H9 (cell line): ENCODE measurements at regions not wholly inside any gene's neighbourhood (a gene's known extent, or its start where the extent isn't known, plus 50 kb on each side); places are given as distances from the start of the nearest gene placed in this dataset.

Experiments used
- DNase-seq: peaks from one replicate; pipeline ENCODE4 v3.0.0-alpha.2; 2017
- H2AFZ ChIP-seq: one replicate; pipeline ENCODE4 v1.6.1; 2013; ENCODE audit warnings: mild to moderate bottlenecking, low read length, control low read depth, moderate library complexity
- H2AK5ac ChIP-seq: 2 replicates; pipeline ENCODE4 v1.6.1; 2013; ENCODE audit warnings: low read length, control low read depth, mixed read lengths; ENCODE audit not compliant: insufficient read length
- H2BK120ac ChIP-seq: one replicate; pipeline ENCODE4 v1.6.1; 2013; ENCODE audit warnings: low read depth, mild to moderate bottlenecking, low read length, control low read depth, inconsistent platforms; ENCODE audit not compliant: poor library complexity, severe bottlenecking
- H2BK12ac ChIP-seq: 2 replicates; pipeline ENCODE4 v1.6.1; 2013; ENCODE audit warnings: low read length, control low read depth, mixed read lengths, low read depth; ENCODE audit not compliant: insufficient read length
- H2BK15ac ChIP-seq: 2 replicates; pipeline ENCODE4 v1.6.1; 2013; ENCODE audit warnings: low read depth, low read length, control low read depth
- H2BK20ac ChIP-seq: one replicate; pipeline ENCODE4 v1.6.1; 2013; ENCODE audit warnings: low read depth, mild to moderate bottlenecking, low read length, control low read depth, inconsistent platforms; ENCODE audit not compliant: poor library complexity, severe bottlenecking
- H2BK5ac ChIP-seq: 2 replicates; pipeline ENCODE4 v1.6.1; 2013; ENCODE audit warnings: low read length, control low read depth, mixed read lengths; ENCODE audit not compliant: insufficient read length
- H3K14ac ChIP-seq: 2 replicates; pipeline ENCODE4 v1.6.1; 2013; ENCODE audit warnings: low read length, control low read depth; ENCODE audit not compliant: insufficient read depth
- H3K18ac ChIP-seq: 2 replicates; pipeline ENCODE4 v1.6.1; 2013; ENCODE audit warnings: low read depth, mild to moderate bottlenecking, mixed read lengths, low read length, control low read depth; ENCODE audit not compliant: insufficient read length
- H3K23ac ChIP-seq: 2 replicates; pipeline ENCODE4 v1.6.1; 2013; ENCODE audit warnings: low read length, control low read depth, mixed read lengths, low read depth; ENCODE audit not compliant: insufficient read length
- H3K23me2 ChIP-seq: 2 replicates; pipeline ENCODE4 v1.6.1; 2013; ENCODE audit warnings: low read depth, mild to moderate bottlenecking, mixed read lengths, low read length, control low read depth; ENCODE audit not compliant: insufficient read length, poor library complexity, severe bottlenecking
- H3K27ac ChIP-seq: 2 replicates; pipeline ENCODE4 v1.5.1; 2013; ENCODE audit warnings: low read length, control low read depth, mixed read lengths, low read depth; ENCODE audit not compliant: insufficient read length
- H3K27me3 ChIP-seq: 2 replicates; pipeline ENCODE4 v1.6.1; 2013; ENCODE audit warnings: low read length, control low read depth, inconsistent platforms; ENCODE audit not compliant: insufficient read depth
- H3K4ac ChIP-seq: 2 replicates; pipeline ENCODE4 v1.6.1; 2013; ENCODE audit warnings: low read depth, mild to moderate bottlenecking, control low read depth, inconsistent platforms, low read length, moderate library complexity
- H3K4me1 ChIP-seq: 2 replicates; pipeline ENCODE4 v1.6.1; 2013; ENCODE audit warnings: low read length, control low read depth, inconsistent platforms; ENCODE audit not compliant: insufficient read depth
- H3K4me2 ChIP-seq: 2 replicates; pipeline ENCODE4 v1.6.1; 2013; ENCODE audit warnings: low read length, control low read depth, mixed read lengths; ENCODE audit not compliant: insufficient read length, insufficient read depth
- H3K56ac ChIP-seq: 2 replicates; pipeline ENCODE4 v1.6.1; 2013; ENCODE audit warnings: low read depth, mild to moderate bottlenecking, mixed read lengths, low read length, control low read depth; ENCODE audit not compliant: insufficient read length
- H3K79me1 ChIP-seq: 2 replicates; pipeline ENCODE4 v1.6.1; 2013; ENCODE audit warnings: low read depth, mild to moderate bottlenecking, moderate library complexity, low read length, control low read depth, inconsistent platforms; ENCODE audit not compliant: insufficient read depth, poor library complexity, severe bottlenecking
- H3K79me2 ChIP-seq: 2 replicates; pipeline ENCODE4 v1.6.1; 2013; ENCODE audit warnings: low read length, control low read depth, inconsistent platforms; ENCODE audit not compliant: insufficient read depth
- H3K9ac ChIP-seq: 2 replicates; pipeline ENCODE4 v1.6.1; 2013; ENCODE audit warnings: low read length, control low read depth, mixed read lengths; ENCODE audit not compliant: insufficient read length; ENCODE audit errors: extremely low read depth
- H3K9me3 ChIP-seq: one replicate; pipeline ENCODE4 v1.6.1; 2013; ENCODE audit warnings: low read depth, low read length, inconsistent platforms; ENCODE audit not compliant: control insufficient read depth
- H3T11ph ChIP-seq: one replicate; pipeline ENCODE4 v1.6.1; 2013; ENCODE audit warnings: mild to moderate bottlenecking, low read length, control low read depth, inconsistent platforms
- H4K20me1 ChIP-seq: one replicate; pipeline ENCODE4 v1.6.1; 2013; ENCODE audit not compliant: control insufficient read depth, insufficient read length, insufficient read depth
- H4K5ac ChIP-seq: 2 replicates; pipeline ENCODE4 v1.6.1; 2013; ENCODE audit warnings: low read depth, mild to moderate bottlenecking, mixed read lengths, low read length, control low read depth; ENCODE audit not compliant: insufficient read length
- H4K8ac ChIP-seq: replicated peaks from 2 replicates; pipeline ENCODE4 v1.6.1; 2013; ENCODE audit warnings: low read length, control low read depth, mixed read lengths, low read depth; ENCODE audit not compliant: insufficient read length
- H4K91ac ChIP-seq: 2 replicates; pipeline ENCODE4 v1.6.1; 2013; ENCODE audit warnings: low read depth, mild to moderate bottlenecking, moderate library complexity, mixed read lengths, low read length, control low read depth; ENCODE audit not compliant: insufficient read length
- H3K27ac Mint-ChIP-seq, 3 experiments: 2 replicates in 2 of 3; 3 replicates in 1 of 3; pipeline ENCODE4 v1.8.0; 2020 to 2021; ENCODE audit warnings: mixed read lengths in 3 of 3, mild to moderate bottlenecking in 1 of 3, moderate library complexity in 1 of 3
- H3K27me3 Mint-ChIP-seq: 2 replicates; pipeline ENCODE4 v1.8.0; 2021; ENCODE audit warnings: low read depth, mild to moderate bottlenecking, moderate library complexity, mixed read lengths
- H3K36me3 Mint-ChIP-seq, 3 experiments: 2 replicates in 2 of 3; 3 replicates in 1 of 3; pipeline ENCODE4 v1.8.0; 2020 to 2021; ENCODE audit warnings: low read depth in 3 of 3, mixed read lengths in 3 of 3; ENCODE audit not compliant: insufficient read depth in 1 of 3
- H3K4me1 Mint-ChIP-seq, 2 experiments: 2 replicates each; pipeline ENCODE4 v1.8.0; 2020; ENCODE audit warnings: mixed read lengths in 2 of 2
- H3K4me3 Mint-ChIP-seq, 2 experiments: 2 replicates in 1 of 2; 3 replicates in 1 of 2; pipeline ENCODE4 v1.8.0; 2020 to 2021; ENCODE audit warnings: mild to moderate bottlenecking in 2 of 2, mixed read lengths in 2 of 2, moderate library complexity in 1 of 2
- H3K9me3 Mint-ChIP-seq, 2 experiments: 2 replicates in 1 of 2; 3 replicates in 1 of 2; pipeline ENCODE4 v1.8.0; 2020; ENCODE audit warnings: mild to moderate bottlenecking in 2 of 2, mixed read lengths in 2 of 2, moderate library complexity in 1 of 2
- CTCF ChIP-seq: fragments of 200-600 bp; sonication (generic); conservative IDR thresholded peaks from 3 replicates; pipeline ENCODE4 v1.8.0; 2021; ENCODE audit warnings: antibody characterized with exemption, mild to moderate bottlenecking
- WGBS: extraction: QIAGEN DNeasy Blood & Tissue Kit; methylation state at CpG from one replicate; pipeline ENCODE4 v1.1.7; 2013; ENCODE audit warnings: missing lambda C conversion rate, low lambda C conversion rate, mixed read lengths; ENCODE audit not compliant: insufficient read length; ENCODE audit errors: extremely low coverage; 5-methylcytosine and 5-hydroxymethylcytosine counted together

- H3K4me1 ChIP-seq, result no peaks in the 10 kb centered on the region
- no peak overlapping the region for H4K5ac ChIP-seq
- TF ChIP-seq CTCF, result no peak
- no peak overlapping the region for H3K23ac ChIP-seq
- H3K9me3 Mint-ChIP-seq, result no peaks in the 10 kb centered on the region; a peak in 1 of 5 replicates
- H3K27ac Mint-ChIP-seq, result no peak overlapping the region
- no peak overlapping the region for H3K9ac ChIP-seq
- H2BK5ac ChIP-seq, result no peak overlapping the region
- no peak overlapping the region for H2AK5ac ChIP-seq
- no peak for DNase-seq
- no peaks in the 10 kb centered on the region for H3K27me3 ChIP-seq
- no peak overlapping the region for H2BK120ac ChIP-seq
- H3K4me3 Mint-ChIP-seq, result no peak overlapping the region
- no peaks in the 10 kb centered on the region for H4K20me1 ChIP-seq
- no peaks in the 10 kb centered on the region for H3K9me3 ChIP-seq
- no peak overlapping the region for H3K4me2 ChIP-seq
- WGBS, result no CpG with 5 or more reads among the region's 4 CpGs
- peaks cover 9 to 15% of the 10 kb centered on the region in 2 experiments for H3K4me1 Mint-ChIP-seq
- H4K8ac ChIP-seq, result no peak overlapping the region
- no peaks in the 10 kb centered on the region for H3K36me3 Mint-ChIP-seq
- H3K18ac ChIP-seq, result no peak overlapping the region
- no peak overlapping the region for H3K4ac ChIP-seq
- no peak overlapping the region for H3K14ac ChIP-seq
- no peaks in the 10 kb centered on the region for H3K23me2 ChIP-seq
- no peak overlapping the region for H4K91ac ChIP-seq
- peaks cover 6% of the 10 kb centered on the region for H3K27me3 Mint-ChIP-seq
- no peak overlapping the region for H3K27ac ChIP-seq
- no peak overlapping the region for H2BK20ac ChIP-seq
- H3K56ac ChIP-seq, result no peak overlapping the region
- H3K79me2 ChIP-seq, result no peaks in the 10 kb centered on the region
- H2BK12ac ChIP-seq, result no peak overlapping the region
- no peaks in the 10 kb centered on the region for H3K79me1 ChIP-seq
- no peak overlapping the region for H2BK15ac ChIP-seq
- no peak overlapping the region for H2AFZ ChIP-seq
- no peak overlapping the region for H3T11ph ChIP-seq
Observed at GRCh38 chr10:8151086-8151485, 96.6 kb downstream of the GATA3 start.
